ENCODE measurements at regions not wholly inside any gene's neighbourhood (a gene's known extent, or its start where the extent isn't known, plus 50 kb on each side); places are given as distances from the start of the nearest gene placed in this dataset.

DNA sequence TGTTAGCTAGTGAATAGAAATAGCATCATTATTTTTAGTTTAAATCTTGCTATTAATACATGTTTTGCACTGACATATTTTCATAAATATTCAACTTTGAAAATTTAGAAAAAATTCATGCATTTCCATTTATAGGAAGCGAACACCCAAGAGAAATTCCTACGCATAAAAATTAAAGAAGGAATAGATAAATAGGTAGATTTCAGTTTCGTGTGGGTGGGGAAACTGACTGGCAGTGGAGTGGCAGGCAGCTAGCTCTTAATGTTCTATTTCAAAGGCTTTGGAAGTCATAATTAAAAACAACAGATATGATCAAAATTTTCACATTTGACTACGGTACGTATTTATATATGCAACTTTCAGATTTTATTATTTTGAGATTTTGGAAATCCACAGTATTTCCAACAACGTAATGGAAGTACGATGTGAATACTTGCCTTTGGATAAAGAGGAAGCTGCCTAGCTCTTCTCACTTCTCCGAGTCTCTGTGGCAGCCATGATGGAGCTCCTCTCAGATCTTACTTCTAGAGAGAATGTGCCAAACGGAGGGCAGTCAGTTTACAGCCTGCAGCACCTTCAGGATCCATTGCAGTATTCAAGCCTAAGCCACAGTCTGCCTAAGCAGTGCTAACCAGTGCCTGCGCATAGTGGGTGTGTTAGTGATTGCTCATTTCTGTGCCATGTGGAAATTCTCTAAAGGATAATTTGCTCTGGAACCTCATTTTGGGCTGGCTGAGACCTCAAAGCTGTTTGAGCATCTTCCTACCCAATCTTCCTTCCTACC is 62.9 kb upstream of the RGS4 start:
- TF ChIP-seq POLR2A (IDR thresholded peaks at IDR 0.05) (no peak), POLR2AphosphoS5 (IDR thresholded peaks at IDR 0.05) (no peak)
- TF ChIP-seq, protein P1, sequence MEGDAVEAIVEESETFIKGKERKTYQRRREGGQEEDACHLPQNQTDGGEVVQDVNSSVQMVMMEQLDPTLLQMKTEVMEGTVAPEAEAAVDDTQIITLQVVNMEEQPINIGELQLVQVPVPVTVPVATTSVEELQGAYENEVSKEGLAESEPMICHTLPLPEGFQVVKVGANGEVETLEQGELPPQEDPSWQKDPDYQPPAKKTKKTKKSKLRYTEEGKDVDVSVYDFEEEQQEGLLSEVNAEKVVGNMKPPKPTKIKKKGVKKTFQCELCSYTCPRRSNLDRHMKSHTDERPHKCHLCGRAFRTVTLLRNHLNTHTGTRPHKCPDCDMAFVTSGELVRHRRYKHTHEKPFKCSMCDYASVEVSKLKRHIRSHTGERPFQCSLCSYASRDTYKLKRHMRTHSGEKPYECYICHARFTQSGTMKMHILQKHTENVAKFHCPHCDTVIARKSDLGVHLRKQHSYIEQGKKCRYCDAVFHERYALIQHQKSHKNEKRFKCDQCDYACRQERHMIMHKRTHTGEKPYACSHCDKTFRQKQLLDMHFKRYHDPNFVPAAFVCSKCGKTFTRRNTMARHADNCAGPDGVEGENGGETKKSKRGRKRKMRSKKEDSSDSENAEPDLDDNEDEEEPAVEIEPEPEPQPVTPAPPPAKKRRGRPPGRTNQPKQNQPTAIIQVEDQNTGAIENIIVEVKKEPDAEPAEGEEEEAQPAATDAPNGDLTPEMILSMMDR (IDR thresholded peaks at IDR 0.05), result no peak

All from prostate gland (tissue), 2 donors.